NOMO-1 treated with dmso at 0.1 percent for 144 hours (cell line): ENCODE measurements at regions not wholly inside any gene's neighbourhood (a gene's known extent, or its start where the extent isn't known, plus 50 kb on each side); places are given as distances from the start of the nearest gene placed in this dataset.

Source experiments
- DNase-seq: peaks from one replicate; lab custom pipeline; 2025; ENCODE audit not compliant: unreplicated experiment; lab: John Stamatoyannopoulos, UW

DNA sequence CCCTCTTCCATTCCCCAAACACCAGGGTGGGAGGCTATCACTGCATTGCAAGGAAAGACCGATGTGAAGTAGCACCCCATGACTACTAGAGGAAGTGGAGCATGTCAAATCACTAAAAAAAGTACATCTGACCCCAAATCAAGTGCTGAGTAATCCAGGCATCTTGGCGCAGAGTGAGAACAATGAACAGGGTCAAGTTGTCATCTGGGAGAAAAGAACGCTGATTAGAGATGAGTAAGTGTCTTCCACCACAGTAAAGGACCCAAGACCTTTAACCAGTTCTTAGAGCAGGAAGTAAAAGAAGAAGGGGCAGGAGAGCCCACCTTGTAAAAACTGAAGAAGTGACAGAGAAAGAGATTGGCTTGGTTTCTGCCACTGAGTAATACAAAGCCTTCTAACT is 75.0 kb upstream of the RAD23B start:
- no peak for DNase-seq

DNA sequence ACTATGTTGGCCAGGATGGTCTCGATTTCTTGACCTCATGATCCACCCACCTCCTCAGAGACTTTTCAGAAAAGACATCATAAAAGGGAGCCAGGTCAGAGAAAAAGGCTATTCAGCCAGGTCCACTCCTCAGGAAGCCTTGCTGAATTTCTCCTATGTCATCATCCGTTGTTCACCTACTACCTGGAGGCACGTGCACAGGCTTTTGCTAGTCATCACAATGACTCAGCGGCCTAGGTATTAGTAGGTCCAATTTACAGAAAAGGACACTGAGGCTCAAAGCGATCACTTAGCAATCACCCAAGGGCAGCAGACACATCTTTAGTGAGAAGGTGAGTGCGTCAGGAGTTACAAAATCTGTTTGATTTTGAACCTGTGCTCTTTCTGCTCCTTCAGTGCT is 72.3 kb upstream of the RAD23B start:
- DNase-seq: no peak

DNA sequence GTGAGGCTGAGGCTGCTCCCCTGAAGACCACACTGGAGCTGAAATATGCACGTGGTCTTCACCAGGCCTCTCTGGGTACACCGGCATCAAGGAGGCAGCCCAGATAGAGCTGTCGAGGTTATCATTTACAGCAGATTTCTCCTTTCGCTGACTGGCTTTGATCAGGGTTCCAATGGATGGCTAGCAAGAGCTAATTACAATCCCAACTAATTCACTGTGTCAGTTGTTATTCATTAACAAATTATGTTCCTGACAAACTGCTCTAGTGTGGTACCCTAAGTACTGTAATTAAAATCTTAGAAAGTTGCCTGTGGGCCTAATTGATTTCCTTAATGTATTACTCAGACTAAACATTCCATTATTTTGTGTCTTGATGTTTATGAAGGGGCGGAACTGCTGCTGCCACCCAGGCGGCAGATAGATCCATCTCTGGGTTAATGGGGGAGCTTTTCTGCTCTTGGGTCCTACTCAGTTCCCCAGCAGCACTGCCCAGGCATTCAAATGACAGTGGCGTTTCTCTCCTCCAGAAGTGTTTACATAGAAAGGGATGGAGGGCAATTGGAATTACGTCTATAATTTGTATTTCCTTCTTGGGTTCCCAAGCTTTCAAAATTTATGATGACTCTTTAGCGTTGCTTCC is 71.7 kb upstream of the RAD23B start:
- no peak for DNase-seq

DNA sequence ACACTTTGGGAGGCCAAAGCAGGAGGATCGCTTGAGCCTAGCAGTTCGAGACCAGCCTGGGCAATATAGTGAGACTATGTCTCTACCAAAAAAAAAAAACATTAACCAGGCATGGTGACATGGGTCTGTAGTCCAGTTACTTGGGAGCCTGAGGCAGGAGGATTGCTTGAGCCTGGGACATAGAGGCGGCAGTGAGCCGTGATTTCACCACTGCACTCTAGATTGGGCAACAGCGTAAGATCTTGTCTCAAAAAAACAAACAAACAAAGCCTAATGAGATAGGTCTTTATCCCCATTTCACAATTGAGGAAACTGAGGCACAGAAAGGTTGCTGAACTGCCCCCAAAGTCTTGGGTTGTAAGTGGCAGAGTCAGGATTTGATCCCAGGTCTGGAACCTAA is 70.5 kb upstream of the RAD23B start:
- DNase-seq: no peak

DNA sequence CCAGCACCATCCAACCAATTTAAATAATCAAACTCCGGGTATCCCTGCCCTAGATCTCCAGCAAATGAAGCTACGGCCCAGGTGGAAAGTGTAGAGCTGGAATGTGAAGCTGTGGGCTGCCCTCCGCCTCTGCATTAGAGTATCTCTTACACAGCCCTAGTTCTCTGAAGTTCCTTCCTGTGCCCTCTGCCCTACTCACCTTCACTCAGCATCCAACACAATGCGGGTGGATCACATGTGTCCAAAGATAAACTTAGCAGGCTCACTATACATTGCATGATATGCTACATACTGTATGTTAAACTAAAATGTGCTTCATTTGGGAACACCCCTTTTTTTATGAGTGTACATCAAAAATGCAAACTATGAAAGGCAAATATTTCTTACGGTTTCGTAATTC is 70.0 kb upstream of the RAD23B start:
- DNase-seq: no peak

DNA sequence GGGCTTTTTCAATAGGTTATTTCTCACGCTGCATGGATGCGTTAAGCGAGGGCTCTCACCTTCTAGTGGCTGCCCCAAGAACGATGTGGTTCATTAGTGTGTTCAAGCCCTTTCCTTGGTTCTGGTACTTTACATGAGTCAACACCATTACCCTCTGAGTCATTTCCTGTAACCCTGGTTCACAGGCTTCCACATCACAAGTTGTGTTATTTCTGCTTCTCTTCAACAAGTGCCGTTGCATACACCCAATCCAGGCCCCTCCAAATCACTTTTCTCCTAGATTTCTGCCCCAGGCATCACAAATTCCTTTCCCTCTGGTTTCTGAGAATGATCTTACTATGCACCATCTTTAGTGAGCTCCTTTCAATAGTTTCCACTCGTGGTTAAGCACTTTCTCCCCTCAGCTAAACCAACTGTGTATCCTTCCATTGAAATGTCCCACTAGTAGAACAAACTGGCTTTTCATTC is 69.5 kb upstream of the RAD23B start:
- peak; percentile 66 for DNase-seq

DNA sequence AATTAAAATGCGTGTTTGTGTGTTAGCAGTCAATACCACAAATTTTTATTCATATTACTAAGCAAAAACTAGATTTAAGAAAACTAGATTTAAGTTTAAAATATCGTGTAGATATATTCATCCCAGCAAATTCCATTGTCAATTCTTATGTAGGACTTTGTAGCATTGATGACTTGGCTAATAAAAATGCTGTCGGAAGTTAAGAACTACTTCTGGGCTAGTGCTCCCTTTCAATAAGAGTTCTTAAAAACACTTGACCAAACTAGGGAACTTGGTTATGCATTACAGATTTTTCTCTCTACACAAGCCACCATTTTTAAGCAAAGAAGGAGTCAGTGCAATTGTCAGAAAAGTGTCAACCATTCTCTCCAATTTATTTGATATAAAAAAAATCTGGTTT is 68.7 kb upstream of the RAD23B start:
- DNase-seq: no peak

DNA sequence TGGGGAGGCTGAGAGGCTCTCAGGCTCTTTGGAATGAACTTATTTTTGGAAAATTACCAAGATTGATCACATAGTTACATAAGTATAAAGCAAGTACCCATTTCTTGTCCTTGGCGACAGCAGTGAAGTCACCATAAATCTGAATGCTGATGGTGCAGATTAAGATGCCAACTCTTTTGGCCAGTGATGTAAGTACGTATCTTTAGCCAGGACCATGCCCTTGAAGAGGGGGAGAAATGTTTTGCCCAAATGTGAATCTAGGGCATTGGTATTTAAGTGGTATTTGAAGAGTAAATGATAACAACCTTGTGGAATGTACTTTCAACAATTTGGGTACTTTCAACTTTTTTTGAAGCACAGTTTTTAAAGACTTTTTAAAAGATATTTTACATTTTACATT is 68.2 kb upstream of the RAD23B start:
- no peak for DNase-seq

DNA sequence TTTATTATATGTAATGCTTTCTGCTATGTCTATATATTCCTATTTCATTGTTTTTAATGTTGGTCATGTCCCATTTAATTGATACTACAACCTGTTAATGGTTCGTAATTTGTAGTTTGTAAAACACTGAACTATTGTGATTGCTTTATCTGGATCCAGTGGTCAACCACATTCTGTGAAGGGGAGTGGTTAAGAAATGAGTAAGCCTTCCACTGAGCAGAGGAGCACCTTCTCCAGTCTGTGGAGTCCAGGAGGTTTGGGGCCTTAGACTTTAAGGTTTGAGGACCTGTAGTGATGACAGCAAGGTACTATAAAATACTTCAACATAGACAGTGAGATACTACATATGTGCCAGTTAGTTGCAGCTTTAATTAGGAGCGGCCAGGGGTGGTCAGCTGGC is 67.7 kb upstream of the RAD23B start:
- DNase-seq: no peak

DNA sequence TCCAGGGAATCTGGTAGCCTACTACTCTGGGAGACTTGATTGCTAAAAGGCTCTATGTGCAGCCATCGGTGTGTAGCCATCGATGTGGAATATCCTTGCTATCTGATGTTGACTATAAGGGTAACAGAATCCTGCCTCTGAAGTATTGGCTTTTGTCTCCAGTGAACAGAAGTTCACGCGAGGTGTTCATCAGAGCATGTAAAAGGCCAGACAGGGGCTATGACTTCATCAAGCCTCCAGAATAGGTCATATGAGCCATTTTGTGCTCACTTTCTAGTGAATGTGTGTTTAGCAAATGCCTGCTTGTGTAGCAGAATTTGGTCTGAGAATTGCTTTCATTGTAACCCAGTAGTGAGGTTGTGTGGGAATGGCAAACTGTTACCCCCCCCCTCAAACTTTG is 66.8 kb upstream of the RAD23B start:
- DNase-seq: no peak

DNA sequence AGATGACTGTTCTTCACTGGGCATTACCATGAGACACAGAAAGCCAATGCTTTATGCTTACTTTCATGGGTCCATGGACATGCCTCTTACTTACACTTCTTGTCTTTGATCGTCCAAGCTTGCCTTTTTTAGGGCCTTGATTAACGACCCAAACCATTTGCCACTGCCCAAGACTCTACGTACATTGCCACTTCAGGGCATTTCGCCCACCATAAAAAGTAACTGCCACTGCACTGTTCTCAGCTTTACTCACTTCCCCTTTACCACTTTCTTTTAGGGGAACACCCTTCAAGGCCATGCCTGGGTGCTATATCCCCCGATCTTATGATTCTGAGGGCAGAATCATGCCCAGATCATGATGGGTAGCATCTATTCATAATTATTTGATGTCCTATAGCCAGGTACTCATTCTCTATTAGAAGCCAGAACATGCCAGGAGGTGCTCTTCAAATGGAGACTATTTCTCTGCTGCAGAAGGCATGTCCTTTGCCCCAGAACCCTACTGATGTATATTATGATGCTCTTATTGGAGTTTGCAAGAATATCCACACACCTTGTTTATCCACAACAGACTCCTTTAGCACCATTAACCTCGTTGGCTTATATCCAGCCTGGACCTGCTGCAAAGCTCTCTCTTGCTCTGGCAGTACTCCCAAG is 64.1 kb upstream of the RAD23B start:
- peak; percentile 11 for DNase-seq

DNA sequence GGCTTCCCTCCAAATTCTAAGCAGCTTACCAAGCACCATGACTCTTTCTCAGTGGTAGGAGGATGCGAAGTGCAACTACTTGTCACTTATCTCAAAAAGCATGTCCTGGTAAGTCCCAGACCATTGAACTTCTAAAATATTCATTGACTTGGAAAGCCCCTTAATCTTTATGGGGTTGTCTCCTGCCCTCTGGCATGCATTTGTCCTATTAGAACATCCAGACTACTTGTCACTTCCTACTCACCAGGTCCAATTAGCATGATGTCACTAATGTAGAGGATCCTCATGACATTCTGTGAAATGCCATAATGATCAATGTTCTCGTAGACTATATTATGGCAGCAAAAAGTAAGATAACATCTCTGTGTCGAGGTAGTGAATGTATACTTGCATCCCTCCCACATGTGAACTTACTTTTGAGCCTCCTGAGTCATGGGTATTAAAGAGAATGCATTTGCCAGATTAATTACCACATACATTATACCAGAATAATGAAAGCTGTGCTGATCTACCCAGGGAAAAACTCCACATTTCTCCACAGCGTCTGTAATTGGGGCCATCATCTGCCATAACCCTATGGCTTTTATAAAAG is 63.5 kb upstream of the RAD23B start:
- no peak for DNase-seq

DNA sequence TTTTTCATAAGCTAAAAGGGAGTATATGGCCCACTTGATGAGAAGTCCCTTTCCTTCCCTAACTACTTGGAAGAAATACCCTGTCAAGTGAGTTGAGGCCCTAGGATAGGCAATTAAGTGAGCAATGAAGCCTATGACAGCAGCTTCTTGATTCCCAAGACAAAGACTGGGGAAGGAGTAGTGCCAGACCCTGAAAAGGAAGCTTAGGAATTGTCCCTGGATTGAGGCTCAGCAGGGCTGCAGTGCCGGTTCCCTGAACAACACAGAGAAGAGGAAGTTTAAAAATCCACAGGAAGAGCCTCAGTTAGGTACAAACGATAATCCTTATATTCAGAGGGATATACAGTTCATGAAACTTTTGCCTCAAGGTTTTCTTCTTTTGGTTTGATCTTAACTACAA is 61.8 kb upstream of the RAD23B start:
- DNase-seq: no peak

DNA sequence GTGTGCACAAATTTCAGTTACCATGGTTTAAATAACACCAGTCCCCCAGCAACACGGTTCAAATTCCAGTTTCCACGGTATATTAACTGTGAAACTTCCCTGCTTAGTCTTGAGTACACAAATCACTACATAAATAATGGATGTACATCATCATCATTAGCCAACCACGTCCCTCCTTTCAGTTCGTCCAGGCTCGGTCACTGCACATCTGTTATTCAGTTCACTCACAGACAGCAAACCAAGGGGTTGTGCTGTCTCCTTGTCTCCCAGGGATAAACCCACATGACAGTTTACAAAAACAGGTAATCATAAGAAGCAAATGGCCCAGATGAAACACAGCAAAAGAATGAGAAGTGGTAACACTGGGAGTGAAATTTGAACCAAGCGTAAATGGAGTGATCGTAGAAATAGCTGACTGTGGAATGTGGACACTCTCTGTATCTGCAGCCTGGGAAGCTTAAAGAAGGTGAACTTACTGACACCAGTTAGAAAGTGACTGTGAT is 61.0 kb upstream of the RAD23B start:
- DNase-seq: no peak

DNA sequence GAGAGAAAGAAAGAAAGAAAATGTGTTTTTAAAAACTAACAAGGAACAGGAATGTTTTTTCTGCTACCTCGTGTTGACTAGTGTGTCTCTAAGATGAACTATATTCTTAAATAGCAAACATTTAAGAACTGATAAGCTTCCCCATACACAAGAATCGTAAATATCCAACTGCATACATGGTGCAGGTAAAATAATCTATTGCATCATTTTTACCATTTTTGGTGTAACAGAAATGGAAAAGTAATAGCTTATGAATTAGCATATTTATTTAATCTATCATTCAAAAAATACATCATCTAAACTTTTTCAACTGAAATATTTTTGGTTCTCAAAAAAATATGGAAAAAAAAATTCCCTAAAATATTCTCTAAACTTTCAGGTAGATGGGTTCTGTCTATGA is 59.7 kb upstream of the RAD23B start:
- no peak for DNase-seq

DNA sequence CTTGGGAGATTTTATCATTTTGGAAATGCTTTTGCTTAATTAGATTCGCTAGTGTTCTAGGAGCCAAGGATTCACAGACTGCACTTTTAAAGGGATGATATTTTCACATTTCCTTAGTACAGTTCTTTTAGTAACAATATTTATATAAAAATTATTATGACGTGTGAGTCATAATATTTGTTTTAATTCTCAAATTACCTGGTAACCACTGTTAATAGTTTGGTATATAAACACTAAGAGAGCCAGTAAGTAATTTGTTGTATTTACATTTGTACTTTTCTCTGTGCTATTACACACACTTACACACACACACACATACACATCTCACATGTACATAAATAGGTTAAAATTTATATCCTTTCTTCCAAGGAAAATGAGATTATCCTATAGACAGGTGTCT is 58.8 kb upstream of the RAD23B start:
- no peak for DNase-seq

DNA sequence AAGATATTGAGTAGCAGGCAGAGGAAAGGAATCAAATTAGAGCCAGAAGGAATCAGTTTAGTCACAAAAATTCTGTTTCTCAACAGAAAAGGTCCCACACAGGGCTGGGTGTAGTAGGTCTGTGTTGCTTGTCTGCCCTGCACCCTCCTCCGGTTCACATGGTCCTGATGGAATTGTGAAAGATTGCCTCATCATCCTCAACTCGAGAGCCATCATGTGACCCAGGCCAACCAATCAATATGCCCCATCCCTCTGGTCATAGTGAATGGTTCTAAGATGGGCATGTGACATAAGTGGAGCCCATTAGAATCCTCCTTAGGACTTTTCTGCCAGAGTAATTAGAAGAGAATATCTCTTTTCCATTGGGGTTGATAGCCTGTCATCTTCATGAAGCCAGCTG is 56.7 kb upstream of the RAD23B start:
- DNase-seq: no peak

DNA sequence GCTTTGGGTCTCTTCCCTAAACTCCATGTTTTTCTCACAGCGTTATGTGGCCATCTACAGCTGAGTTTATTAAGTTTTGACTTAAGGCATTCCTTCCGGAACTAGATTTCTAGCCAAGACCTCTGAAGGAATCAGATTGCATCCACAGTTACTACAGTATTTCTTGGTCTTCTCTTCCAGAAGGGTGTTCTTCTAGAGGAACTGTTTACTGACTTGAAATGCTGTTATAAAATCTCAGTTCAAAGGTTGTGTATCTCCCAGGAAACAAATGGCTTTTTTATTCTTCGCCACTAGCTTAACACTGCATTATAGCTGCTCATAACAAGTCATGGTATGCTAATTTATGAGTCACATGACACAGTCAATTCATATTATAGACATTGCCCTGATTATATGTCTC is 55.3 kb upstream of the RAD23B start:
- no peak for DNase-seq

DNA sequence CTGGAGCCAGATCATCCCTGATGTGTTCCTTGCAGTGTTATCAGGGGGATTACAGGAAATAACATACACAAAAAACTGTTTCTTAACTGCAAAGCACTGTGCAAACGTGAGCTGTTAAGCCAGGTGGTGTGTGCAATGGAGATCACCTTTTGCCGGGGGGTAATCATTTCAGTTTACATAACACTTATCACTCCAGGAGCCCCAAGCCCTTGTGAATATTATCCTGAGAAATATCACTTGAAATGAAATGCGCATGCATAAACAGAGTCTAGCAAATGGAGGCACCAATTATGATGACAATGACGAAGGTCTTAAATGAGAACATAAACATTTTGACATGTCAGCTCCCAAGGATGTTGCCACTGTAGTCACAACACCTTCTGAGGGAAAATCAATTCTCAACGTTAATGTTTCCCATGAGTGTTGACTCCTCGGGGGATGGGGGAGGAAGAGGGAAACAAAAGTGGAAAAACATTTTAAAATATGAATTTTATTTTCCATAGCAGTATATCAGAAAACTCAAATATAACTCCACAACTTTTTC is 54.5 kb upstream of the RAD23B start:
- no peak for DNase-seq

DNA sequence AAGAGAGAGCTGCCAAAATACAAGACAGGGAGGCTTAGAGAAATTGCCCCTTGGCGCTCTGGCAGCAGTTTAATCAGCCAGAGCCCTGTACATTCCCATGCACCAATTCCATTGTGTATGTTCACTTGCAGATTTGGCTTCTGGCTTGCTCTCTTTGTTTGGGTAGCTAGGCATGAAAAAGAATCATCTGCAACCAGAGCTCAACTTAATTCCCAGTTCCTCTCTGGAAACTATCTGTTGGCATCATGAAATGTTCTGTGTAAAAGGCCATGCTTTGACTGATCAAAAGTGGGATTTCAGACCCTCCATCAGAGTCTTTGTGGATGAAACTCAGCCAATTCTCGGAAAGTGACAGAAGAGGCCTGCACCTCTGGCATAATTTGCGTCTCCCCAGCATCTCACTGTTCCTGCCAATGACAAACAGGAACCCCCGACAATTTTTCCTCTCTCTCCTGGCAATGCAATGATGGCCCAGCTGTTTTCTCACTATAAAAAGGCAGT is 53.8 kb upstream of the RAD23B start:
- DNase-seq: no peak
